Neural progenitor cell (in vitro differentiated cells): ENCODE measurements at regions not wholly inside any gene's neighbourhood (a gene's known extent, or its start where the extent isn't known, plus 50 kb on each side); places are given as distances from the start of the nearest gene placed in this dataset.
A peak's percentile ranks its signal among the peaks of the same experiment; 100 is the strongest.
"Not testable (repeated sequence)": the region's sequence is repeated elsewhere in the genome, so short reads cannot be mapped to it uniquely, and the experiment has no call there.

Experiments
- DNase-seq: peaks from one replicate; pipeline ENCODE4 v3.0.0-alpha.2; 2016; ENCODE audit warnings: low spot score
- H2AFZ ChIP-seq: fragments of 200-600 bp; sonication (generic); replicated peaks from 2 replicates; pipeline ENCODE4 v1.6.1; 2016; ENCODE audit warnings: antibody characterized with exemption
- H3F3A ChIP-seq: fragments of 200-600 bp; sonication (generic); 2 replicates; pipeline ENCODE4 v1.6.1; 2016; ENCODE audit warnings: antibody characterized with exemption, low read depth
- H3K27ac ChIP-seq: fragments of 200-600 bp; sonication (generic); 2 replicates; pipeline ENCODE4 v1.5.1; 2016; ENCODE audit warnings: mild to moderate bottlenecking
- H3K27me3 ChIP-seq: fragments of 200-600 bp; sonication (generic); 2 replicates; pipeline ENCODE4 v1.6.1; 2016; ENCODE audit warnings: mild to moderate bottlenecking, moderate library complexity
- H3K36me3 ChIP-seq: fragments of 200-600 bp; sonication (generic); 2 replicates; pipeline ENCODE4 v1.5.1; 2016
- H3K4me1 ChIP-seq: fragments of 200-600 bp; sonication (generic); 2 replicates; pipeline ENCODE4 v1.6.1; 2016; ENCODE audit warnings: mixed run types
- H3K4me2 ChIP-seq: fragments of 200-600 bp; sonication (generic); 2 replicates; pipeline ENCODE4 v1.6.1; 2016
- H3K4me3 ChIP-seq: fragments of 200-600 bp; sonication (generic); 2 replicates; pipeline ENCODE4 v1.5.1; 2016
- H3K79me2 ChIP-seq: fragments of 200-600 bp; sonication (generic); 2 replicates; pipeline ENCODE4 v1.6.1; 2016; ENCODE audit warnings: low read depth
- H3K9ac ChIP-seq: fragments of 200-600 bp; sonication (generic); 2 replicates; pipeline ENCODE4 v1.6.1; 2016
- H3K9me3 ChIP-seq: fragments of 200-600 bp; sonication (generic); 2 replicates; pipeline ENCODE4 v1.5.1; 2016; ENCODE audit warnings: low read depth
- H4K20me1 ChIP-seq: fragments of 200-600 bp; sonication (generic); 2 replicates; pipeline ENCODE4 v1.6.1; 2016; ENCODE audit warnings: low read depth
- H3K27ac Mint-ChIP-seq: 3 replicates; pipeline ENCODE4 v1.8.0; 2021; ENCODE audit warnings: mixed read lengths
- H3K27me3 Mint-ChIP-seq: 2 replicates; pipeline ENCODE4 v1.8.0; 2022; ENCODE audit warnings: low read depth, mild to moderate bottlenecking, inconsistent platforms, moderate library complexity, mixed read lengths; ENCODE audit not compliant: insufficient read depth
- H3K36me3 Mint-ChIP-seq: 3 replicates; pipeline ENCODE4 v1.8.0; 2021; ENCODE audit warnings: mixed read lengths
- H3K4me1 Mint-ChIP-seq: 3 replicates; pipeline ENCODE4 v1.8.0; 2021; ENCODE audit warnings: mixed read lengths
- H3K4me3 Mint-ChIP-seq: 3 replicates; pipeline ENCODE4 v1.8.0; 2021; ENCODE audit warnings: mild to moderate bottlenecking, moderate library complexity, mixed read lengths
- H3K9me3 Mint-ChIP-seq: 3 replicates; pipeline ENCODE4 v1.8.0; 2020; ENCODE audit warnings: mixed read lengths
- CTCF ChIP-seq: fragments of 200-600 bp; sonication (generic); IDR thresholded peaks from 2 replicates; pipeline ENCODE4 v1.5.1; 2017; ENCODE audit warnings: antibody characterized with exemption, mild to moderate bottlenecking
- EZH2 ChIP-seq: fragments of 200-600 bp; sonication (generic); IDR thresholded peaks from 2 replicates; pipeline ENCODE4 v1.6.1; 2017; ENCODE audit warnings: antibody characterized with exemption, mild to moderate bottlenecking, moderate library complexity
- EZH2phosphoT487 ChIP-seq: fragments of 200-600 bp; sonication (generic); IDR thresholded peaks from 2 replicates; pipeline ENCODE4 v1.6.1; 2017; ENCODE audit warnings: antibody characterized with exemption

- Histone ChIP-seq H3K4me1 (no peaks in the 10 kb centered on the region), H3K79me2 (no peaks in the 10 kb centered on the region), H3K27ac (no peak overlapping the region), H3K9me3 (no peaks in the 10 kb centered on the region), H3K36me3 (no peaks in the 10 kb centered on the region), H3K4me3 (no peak overlapping the region), H4K20me1 (no peaks in the 10 kb centered on the region), H3K4me2 (no peak overlapping the region), H3F3A (no peaks in the 10 kb centered on the region), H3K27me3 (no peaks in the 10 kb centered on the region), H2AFZ (no peak overlapping the region), H3K9ac (no peak overlapping the region)
- TF ChIP-seq EZH2 (no peak), EZH2phosphoT487 (no peak), CTCF (no peak)
- H3K27me3 Mint-ChIP-seq, result peaks cover 2% of the 10 kb centered on the region
- H3K9me3 Mint-ChIP-seq, result peaks cover 15% of the 10 kb centered on the region
- no peaks in the 10 kb centered on the region for H3K36me3 Mint-ChIP-seq
- H3K27ac Mint-ChIP-seq, result no peak overlapping the region
- H3K4me1 Mint-ChIP-seq, result peaks cover 10% of the 10 kb centered on the region
- no peak for DNase-seq
- no peak overlapping the region for H3K4me3 Mint-ChIP-seq
Observed at GRCh38 chr14:89508863-89509262, 91.8 kb upstream of the FOXN3 start.

DNA sequence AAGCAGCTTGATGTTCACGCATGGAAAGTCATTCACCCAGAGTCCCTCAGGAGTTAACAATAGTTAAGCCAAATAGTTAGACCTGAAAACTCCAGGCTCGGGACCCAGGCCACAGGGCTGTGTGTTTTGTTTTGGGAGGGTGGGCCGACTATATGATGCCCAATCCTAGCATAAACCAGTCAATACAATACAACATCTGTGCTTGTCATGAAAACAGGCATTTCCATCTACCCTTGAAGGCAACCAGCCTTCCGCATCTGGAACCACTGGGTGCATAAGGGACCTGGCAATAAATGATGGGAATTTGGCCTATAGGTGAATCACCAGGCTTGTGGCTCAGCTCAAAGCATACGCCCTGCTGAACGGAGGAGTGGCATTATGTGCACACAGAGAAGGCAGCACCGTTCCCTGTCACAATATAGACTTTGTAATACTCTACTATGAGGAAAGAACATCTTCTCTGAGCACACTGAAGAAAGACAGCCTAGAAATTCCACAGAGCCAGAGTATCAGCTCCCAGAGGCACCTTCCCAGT, 91.0 kb upstream of the FOXN3 start:
- no peaks in the 10 kb centered on the region for H3K4me1 ChIP-seq
- H3K27ac Mint-ChIP-seq, result no peak overlapping the region
- peaks cover 13% of the 10 kb centered on the region for H3K9me3 Mint-ChIP-seq
- no peak for DNase-seq
- no peaks in the 10 kb centered on the region for H3K36me3 ChIP-seq
- peaks cover 10% of the 10 kb centered on the region for H3K4me1 Mint-ChIP-seq
- no peaks in the 10 kb centered on the region for H4K20me1 ChIP-seq
- TF ChIP-seq CTCF (no peak), EZH2phosphoT487 (no peak), EZH2 (no peak)
- H3K27me3 ChIP-seq, result no peaks in the 10 kb centered on the region
- H2AFZ ChIP-seq, result no peak overlapping the region
- H3K27me3 Mint-ChIP-seq, result peaks cover 2% of the 10 kb centered on the region
- H3K4me3 Mint-ChIP-seq, result no peak overlapping the region
- no peaks in the 10 kb centered on the region for H3K79me2 ChIP-seq
- no peaks in the 10 kb centered on the region for H3K9me3 ChIP-seq
- no peak overlapping the region for H3K4me2 ChIP-seq
- no peak overlapping the region for H3K4me3 ChIP-seq
- H3K36me3 Mint-ChIP-seq, result no peaks in the 10 kb centered on the region
- H3K9ac ChIP-seq, result no peak overlapping the region
- no peaks in the 10 kb centered on the region for H3F3A ChIP-seq
- no peak overlapping the region for H3K27ac ChIP-seq

GRCh38 chr14:89507521-89507920, 90.5 kb upstream of the FOXN3 start:
- Mint-ChIP-seq H3K27me3 (peaks cover 2% of the 10 kb centered on the region), H3K4me3 (no peak overlapping the region), H3K27ac (no peak overlapping the region), H3K36me3 (no peaks in the 10 kb centered on the region), H3K9me3 (peaks cover 13% of the 10 kb centered on the region), H3K4me1 (peaks cover 10% of the 10 kb centered on the region)
- no peaks in the 10 kb centered on the region for H3K79me2 ChIP-seq
- H2AFZ ChIP-seq, result no peak overlapping the region
- H3K4me2 ChIP-seq, result no peak overlapping the region
- DNase-seq, result no peak
- TF ChIP-seq CTCF (no peak), EZH2 (no peak), EZH2phosphoT487 (no peak)
- no peaks in the 10 kb centered on the region for H3K9me3 ChIP-seq
- H4K20me1 ChIP-seq, result no peaks in the 10 kb centered on the region
- no peaks in the 10 kb centered on the region for H3F3A ChIP-seq
- no peak overlapping the region for H3K4me3 ChIP-seq
- no peaks in the 10 kb centered on the region for H3K36me3 ChIP-seq
- H3K4me1 ChIP-seq, result no peaks in the 10 kb centered on the region
- H3K9ac ChIP-seq, result no peak overlapping the region
- H3K27me3 ChIP-seq, result no peaks in the 10 kb centered on the region
- no peak overlapping the region for H3K27ac ChIP-seq

GRCh38 chr14:89506891-89507452, 89.9 kb upstream of the FOXN3 start:
- H3K4me1 ChIP-seq, H3K4me3 Mint-ChIP-seq, H3K9me3 ChIP-seq, H3K27me3 Mint-ChIP-seq, H4K20me1 ChIP-seq, H3K27me3 ChIP-seq, H3F3A ChIP-seq, H3K79me2 ChIP-seq, H2AFZ ChIP-seq, H3K9ac ChIP-seq, H3K27ac ChIP-seq, H3K36me3 ChIP-seq, H3K27ac Mint-ChIP-seq, H3K9me3 Mint-ChIP-seq, H3K4me2 ChIP-seq, H3K36me3 Mint-ChIP-seq, H3K4me3 ChIP-seq: not testable (repeated sequence)
- peaks cover 10% of the 10 kb centered on the region for H3K4me1 Mint-ChIP-seq
- peak; percentile 11 for DNase-seq
